D721Med (cell line): ENCODE measurements at regions not wholly inside any gene's neighbourhood (a gene's known extent, or its start where the extent isn't known, plus 50 kb on each side); places are given as distances from the start of the nearest gene placed in this dataset.

Source experiments
- DNase-seq: peaks from one replicate; pipeline ENCODE4 v3.0.0; 2011; ENCODE audit warnings: low spot score; ENCODE audit not compliant: insufficient read length
- FAIRE-seq: peaks from 2 replicates; lab custom pipeline; 2011; peaks lifted over from hg19 to GRCh38; lab: Jason Lieb, UNC
- TF ChIP-seq, protein P1 (sequence below): IDR thresholded peaks from 2 replicates; pipeline ENCODE4 v1.5.1; 2012; ENCODE audit warnings: mild to moderate bottlenecking, control low read depth; ENCODE audit not compliant: insufficient read depth; ENCODE audit errors: missing control alignments

DNA sequence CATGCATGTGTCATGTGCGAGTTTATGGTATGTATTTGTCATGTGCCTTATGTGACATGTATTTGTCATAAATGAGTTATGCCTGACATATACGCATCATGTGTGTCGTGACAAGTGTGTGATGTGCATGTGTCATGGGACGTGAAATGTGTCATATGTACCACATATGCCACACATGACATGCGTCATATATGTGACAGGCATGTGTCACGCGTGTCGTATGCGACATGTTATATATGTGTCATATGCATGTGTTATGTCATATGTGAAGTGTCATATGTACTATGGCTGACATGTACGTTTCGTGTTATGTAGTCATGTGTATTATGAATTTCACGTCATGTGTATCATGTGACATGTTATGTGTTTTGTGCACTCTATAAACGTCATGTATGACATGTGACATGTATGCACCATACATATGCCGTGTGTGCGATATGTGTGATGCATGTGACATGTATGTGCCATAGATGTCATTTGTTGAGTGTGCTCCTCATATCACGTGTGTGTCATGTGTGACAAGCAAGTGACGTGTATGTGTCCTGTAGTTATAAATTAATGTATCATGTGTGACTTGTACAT, 2152.3 kb upstream of the PIK3C3 start:
- DNase-seq (no peak), FAIRE-seq (peak; percentile 98)
- TF ChIP-seq, protein P1, sequence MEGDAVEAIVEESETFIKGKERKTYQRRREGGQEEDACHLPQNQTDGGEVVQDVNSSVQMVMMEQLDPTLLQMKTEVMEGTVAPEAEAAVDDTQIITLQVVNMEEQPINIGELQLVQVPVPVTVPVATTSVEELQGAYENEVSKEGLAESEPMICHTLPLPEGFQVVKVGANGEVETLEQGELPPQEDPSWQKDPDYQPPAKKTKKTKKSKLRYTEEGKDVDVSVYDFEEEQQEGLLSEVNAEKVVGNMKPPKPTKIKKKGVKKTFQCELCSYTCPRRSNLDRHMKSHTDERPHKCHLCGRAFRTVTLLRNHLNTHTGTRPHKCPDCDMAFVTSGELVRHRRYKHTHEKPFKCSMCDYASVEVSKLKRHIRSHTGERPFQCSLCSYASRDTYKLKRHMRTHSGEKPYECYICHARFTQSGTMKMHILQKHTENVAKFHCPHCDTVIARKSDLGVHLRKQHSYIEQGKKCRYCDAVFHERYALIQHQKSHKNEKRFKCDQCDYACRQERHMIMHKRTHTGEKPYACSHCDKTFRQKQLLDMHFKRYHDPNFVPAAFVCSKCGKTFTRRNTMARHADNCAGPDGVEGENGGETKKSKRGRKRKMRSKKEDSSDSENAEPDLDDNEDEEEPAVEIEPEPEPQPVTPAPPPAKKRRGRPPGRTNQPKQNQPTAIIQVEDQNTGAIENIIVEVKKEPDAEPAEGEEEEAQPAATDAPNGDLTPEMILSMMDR = no peak

DNA sequence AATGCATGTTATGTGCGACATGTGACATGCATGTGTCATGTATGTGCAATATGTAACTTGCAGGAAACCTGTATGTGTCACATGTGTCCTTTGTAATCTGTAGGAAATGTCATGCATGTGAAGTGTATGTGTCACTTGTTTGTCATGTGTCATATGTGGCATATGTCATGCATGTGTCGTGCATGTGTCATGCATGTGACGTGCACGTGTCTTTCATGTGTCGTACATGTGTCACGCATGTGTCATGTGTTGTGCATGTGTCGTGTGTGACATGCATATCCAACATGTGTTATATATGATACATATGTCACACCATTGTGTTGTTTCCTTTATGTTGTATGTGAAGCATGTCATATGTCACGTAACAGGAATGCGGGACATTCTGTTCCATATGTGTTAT, 2153.2 kb upstream of the PIK3C3 start:
- DNase-seq = no peak
- no peak for FAIRE-seq
- TF ChIP-seq, protein P1 = no peak

DNA sequence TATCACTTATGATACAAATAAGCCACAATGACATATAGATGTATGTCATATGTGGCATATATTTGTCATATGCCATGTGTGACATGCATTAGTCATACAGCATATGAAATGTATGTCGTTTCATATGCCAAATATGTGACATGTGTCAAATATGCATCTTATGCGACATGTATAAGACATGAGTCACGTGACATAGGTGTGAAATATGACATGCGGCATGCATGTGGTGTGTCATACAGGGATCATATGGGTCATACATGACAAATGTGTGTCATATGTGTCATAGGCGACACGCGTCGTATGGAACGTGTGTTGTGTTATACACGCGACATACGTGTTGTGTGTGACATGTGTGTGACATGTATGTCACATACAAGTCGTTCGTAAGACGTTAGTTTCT, 2154.0 kb upstream of the PIK3C3 start:
- TF ChIP-seq, protein P1 = no peak
- DNase-seq = no peak

DNA sequence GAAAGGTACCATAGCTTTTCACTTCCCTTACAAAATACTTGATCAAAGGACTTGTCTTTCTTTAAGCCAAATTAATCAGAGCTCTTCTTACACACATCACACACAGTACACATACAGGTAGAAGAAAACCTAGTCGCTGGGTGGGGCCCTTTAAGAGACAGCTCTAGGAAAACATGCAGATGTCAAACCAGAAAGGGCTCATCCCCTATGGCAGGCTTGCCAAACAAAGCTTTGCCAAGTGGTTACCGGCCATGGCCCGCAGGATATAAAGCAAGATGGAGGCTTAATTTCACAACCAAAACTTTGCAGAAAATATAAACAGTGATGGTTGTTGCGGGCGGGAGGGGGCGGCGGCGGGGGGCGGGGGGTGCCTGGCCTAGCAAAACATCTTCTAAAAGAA, 2156.0 kb upstream of the PIK3C3 start:
- peak; percentile 6 for FAIRE-seq
- no peak for DNase-seq
- TF ChIP-seq, protein P1 = no peak

More for the DNA sequence above, 2154.0 kb upstream of the PIK3C3 start:
- no peak for FAIRE-seq

DNA sequence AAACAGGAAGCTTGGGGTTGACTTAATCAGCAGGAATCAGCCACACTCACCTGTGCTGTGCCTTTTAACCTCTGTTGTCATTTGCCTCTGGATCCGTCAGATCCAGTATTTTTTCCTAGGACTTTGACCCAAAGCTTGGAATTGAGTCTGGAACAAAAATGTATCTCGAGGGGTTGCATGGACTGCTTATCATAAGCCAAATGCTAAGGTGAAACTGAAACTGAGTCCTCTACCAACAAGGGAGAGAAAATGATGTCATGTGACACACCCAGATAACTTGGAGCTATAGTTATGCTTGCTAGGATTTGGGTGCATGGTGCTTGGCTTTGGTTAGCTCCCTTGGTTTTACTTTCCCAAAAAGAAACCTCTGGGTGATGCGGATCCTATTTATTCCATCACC, 2158.6 kb upstream of the PIK3C3 start:
- DNase-seq = no peak
- TF ChIP-seq, protein P1 = no peak
- FAIRE-seq = no peak

DNA sequence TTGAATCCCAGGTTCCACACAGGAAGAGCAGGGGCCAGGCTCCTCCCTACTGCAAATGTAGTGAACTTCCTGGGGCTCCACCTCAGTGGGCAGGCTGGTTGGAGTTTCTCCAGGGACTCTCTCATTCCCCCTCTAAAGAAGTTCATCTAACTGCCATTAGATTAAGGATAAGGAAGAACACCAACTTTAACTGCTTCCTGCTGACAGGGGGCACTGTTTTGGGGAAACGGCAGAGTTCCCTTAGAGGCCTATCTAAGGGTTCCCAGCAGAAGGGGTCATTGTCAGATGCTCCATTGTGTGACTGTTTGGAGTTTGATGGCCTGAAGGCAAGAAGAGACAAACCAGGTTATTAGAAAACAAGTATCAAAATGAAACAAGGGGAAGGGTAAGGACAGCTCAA, 2159.7 kb upstream of the PIK3C3 start:
- TF ChIP-seq, protein P1 = no peak
- FAIRE-seq = no peak
- DNase-seq = no peak

DNA sequence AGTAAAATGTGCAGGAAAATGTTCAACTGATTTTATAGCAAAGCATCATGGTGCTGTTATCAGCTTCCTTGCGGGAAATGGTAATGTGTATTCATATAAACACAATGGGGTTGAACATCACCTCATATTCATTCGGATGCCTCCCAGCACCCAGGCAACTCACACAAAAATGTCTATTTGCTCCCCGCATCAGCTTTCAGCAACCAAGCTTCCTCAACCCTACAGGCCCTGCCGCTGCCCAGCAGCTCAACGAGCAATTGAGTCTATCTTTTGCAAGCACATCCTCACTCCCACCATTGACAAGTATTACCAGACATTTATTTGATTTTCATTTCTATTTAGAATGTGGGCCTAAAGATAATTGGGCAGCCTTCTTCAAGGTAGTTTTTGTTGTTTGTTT, 2161.4 kb upstream of the PIK3C3 start:
- TF ChIP-seq, protein P1 = no peak
- DNase-seq (no peak), FAIRE-seq (peak; percentile 11)
